Bone marrow (tissue), 2 donors: ENCODE measurements at regions not wholly inside any gene's neighbourhood (a gene's known extent, or its start where the extent isn't known, plus 50 kb on each side); places are given as distances from the start of the nearest gene placed in this dataset.

Experiments used
- DNase-seq, 2 donors: peaks; one replicate each; lab custom pipeline; 2025; lab: John Stamatoyannopoulos, UW

GRCh38 chr9:8188723-8189407 lies 389.3 kb upstream of the DMAC1 start:
- DNase-seq: no peak

- no peak for DNase-seq
Measured at GRCh38 chr9:8186560-8186959, 387.0 kb upstream of the DMAC1 start.

- DNase-seq: no peak
Measured at GRCh38 chr9:8183618-8184017, 384.0 kb upstream of the DMAC1 start.

GRCh38 chr9:8179381-8180053 lies 379.9 kb upstream of the DMAC1 start:
- DNase-seq: no peak

- no peak for DNase-seq
Measured at GRCh38 chr9:8172000-8172399, 372.4 kb upstream of the DMAC1 start.

GRCh38 chr9:8168916-8169438 lies 369.4 kb upstream of the DMAC1 start:
- DNase-seq: no peak

- DNase-seq: no peak
Measured at GRCh38 chr9:8160787-8161186, 361.2 kb upstream of the DMAC1 start.

GRCh38 chr9:8158574-8158973 lies 359.0 kb upstream of the DMAC1 start:
- no peak for DNase-seq

GRCh38 chr9:8157683-8158324 lies 358.2 kb upstream of the DMAC1 start:
- DNase-seq: no peak

GRCh38 chr9:8156346-8156745 lies 356.8 kb upstream of the DMAC1 start:
- no peak for DNase-seq

GRCh38 chr9:8155706-8156105 lies 356.1 kb upstream of the DMAC1 start:
- DNase-seq: no peak

- DNase-seq: no peak
Measured at GRCh38 chr9:8143677-8144076, 344.1 kb upstream of the DMAC1 start.

GRCh38 chr9:8140557-8140956 lies 341.0 kb upstream of the DMAC1 start:
- no peak for DNase-seq

GRCh38 chr9:8139756-8140155 lies 340.2 kb upstream of the DMAC1 start:
- DNase-seq: no peak

GRCh38 chr9:8136477-8136876 lies 336.9 kb upstream of the DMAC1 start:
- DNase-seq: no peak

- DNase-seq: no peak
Measured at GRCh38 chr9:8134635-8135034, 335.1 kb upstream of the DMAC1 start.

- DNase-seq: no peak
Measured at GRCh38 chr9:8133606-8134005, 334.0 kb upstream of the DMAC1 start.

GRCh38 chr9:8115570-8115969 lies 316.0 kb upstream of the DMAC1 start:
- DNase-seq: no peak

GRCh38 chr9:8114826-8115225 lies 315.2 kb upstream of the DMAC1 start:
- DNase-seq: no peak

- no peak for DNase-seq
Measured at GRCh38 chr9:8106362-8106761, 306.8 kb upstream of the DMAC1 start.

- DNase-seq: no peak
Measured at GRCh38 chr9:8101607-8102006, 302.0 kb upstream of the DMAC1 start.

- DNase-seq: no peak
Measured at GRCh38 chr9:8096091-8096490, 296.5 kb upstream of the DMAC1 start.

GRCh38 chr9:8095672-8096086 lies 296.1 kb upstream of the DMAC1 start:
- DNase-seq: no peak
